MCF 10A (cell line): ENCODE measurements at regions not wholly inside any gene's neighbourhood (a gene's known extent, or its start where the extent isn't known, plus 50 kb on each side); places are given as distances from the start of the nearest gene placed in this dataset.
"Not testable (repeated sequence)": the region's sequence is repeated elsewhere in the genome, so short reads cannot be mapped to it uniquely, and the experiment has no call there.

Source experiments
- BruUV-seq: library from RNA; stranded (reverse); fragments of 400-500 nt; replicated peaks from 2 replicates; lab custom pipeline; 2021; lab: Mats Ljungman, UMichigan
- CTCF ChIA-PET: fragments of 300-600 bp; sonication (Branson Sonifier 250); formaldehyde crosslinking; extraction: SDS; loops from one replicate; lab custom pipeline; 2021; ENCODE audit warnings: antibody characterized with exemption, inconsistent platforms; lab: Yijun Ruan, JAX
- POLR2A ChIA-PET: fragments of 300-600, 350-650 bp; sonication (Branson Sonifier 250); formaldehyde crosslinking; extraction: SDS; loops from one replicate; lab custom pipeline; 2020; ENCODE audit warnings: antibody characterized with exemption, inconsistent platforms; lab: Yijun Ruan, JAX
- DNase-seq: peaks from one replicate; pipeline ENCODE4 v3.0.0-alpha.2; 2018; ENCODE audit not compliant: unreplicated experiment
- H3K27ac Mint-ChIP-seq: one replicate; pipeline ENCODE4 v1.8.0; 2022; ENCODE audit warnings: mild to moderate bottlenecking, low read depth, mixed read lengths; ENCODE audit not compliant: unreplicated experiment
- H3K27me3 Mint-ChIP-seq: one replicate; pipeline ENCODE4 v1.8.0; 2022; ENCODE audit warnings: mixed read lengths; ENCODE audit not compliant: insufficient read depth, unreplicated experiment
- H3K36me3 Mint-ChIP-seq: one replicate; pipeline ENCODE4 v1.8.0; 2022; ENCODE audit warnings: mild to moderate bottlenecking, moderate library complexity, mixed read lengths; ENCODE audit not compliant: insufficient read depth, unreplicated experiment
- H3K4me1 Mint-ChIP-seq: one replicate; pipeline ENCODE4 v1.8.0; 2022; ENCODE audit warnings: mixed read lengths; ENCODE audit not compliant: insufficient read depth, unreplicated experiment
- H3K4me3 Mint-ChIP-seq: one replicate; pipeline ENCODE4 v1.8.0; 2022; ENCODE audit warnings: mild to moderate bottlenecking, moderate library complexity, mixed read lengths; ENCODE audit not compliant: unreplicated experiment
- H3K9me3 Mint-ChIP-seq: one replicate; pipeline ENCODE4 v1.8.0; 2022; ENCODE audit warnings: mixed read lengths; ENCODE audit not compliant: unreplicated experiment
- CTCF ChIP-seq: fragments of 200-600 bp; IDR thresholded peaks from one replicate; pipeline ENCODE4 v1.8.0; 2022; ENCODE audit warnings: antibody characterized with exemption, mild to moderate bottlenecking; ENCODE audit not compliant: unreplicated experiment
- intact Hi-C: fragments of 100-400 bp; cut with micrococcal nuclease; formaldehyde crosslinking; loops from 2 replicates; pipeline ENCODE4 v1.14.1; 2022

- Mint-ChIP-seq H3K27me3 (no peaks in the 10 kb centered on the region), H3K4me3 (no peak overlapping the region), H3K36me3 (no peaks in the 10 kb centered on the region), H3K9me3 (peaks cover 33% of the 10 kb centered on the region), H3K27ac (no peak overlapping the region), H3K4me1 (no peaks in the 10 kb centered on the region)
- no peak for TF ChIP-seq CTCF
- BruUV-seq: no TSS peak
- intact Hi-C loops: no loop called here
- POLR2A ChIA-PET: no interaction called here
- no peak for DNase-seq
- CTCF ChIA-PET: interaction anchor here (0.6 kb wide), 1 partner anchor 695 kb away, joined by 4 read pairs; no protein-coding TSS in a partner anchor
Measured at GRCh38 chr7:68073701-68074100, 1077.1 kb downstream of the TYW1 start.

GRCh38 chr7:68074242-68074641 lies 1077.6 kb downstream of the TYW1 start:
- H3K27ac Mint-ChIP-seq: no peak overlapping the region
- intact Hi-C loops: no loop called here
- no peak for TF ChIP-seq CTCF
- no peak overlapping the region for H3K4me3 Mint-ChIP-seq
- H3K4me1 Mint-ChIP-seq: no peaks in the 10 kb centered on the region
- no TSS peak for BruUV-seq
- no peaks in the 10 kb centered on the region for H3K36me3 Mint-ChIP-seq
- DNase-seq: no peak
- H3K27me3 Mint-ChIP-seq: no peaks in the 10 kb centered on the region
- POLR2A ChIA-PET: interaction anchor here (0.6 kb wide), 1 partner anchor 381 kb away, joined by 3 read pairs; no protein-coding TSS in a partner anchor
- peaks cover 33% of the 10 kb centered on the region for H3K9me3 Mint-ChIP-seq
- CTCF ChIA-PET: interaction anchor here (0.6 kb wide), 1 partner anchor 696 kb away, joined by 4 read pairs; no protein-coding TSS in a partner anchor

- H3K4me3 Mint-ChIP-seq: no peak overlapping the region
- no peaks in the 10 kb centered on the region for H3K36me3 Mint-ChIP-seq
- ChIA-PET CTCF (no interaction called here), POLR2A (no interaction called here)
- no peaks in the 10 kb centered on the region for H3K27me3 Mint-ChIP-seq
- intact Hi-C loops: no loop called here
- no peaks in the 10 kb centered on the region for H3K4me1 Mint-ChIP-seq
- TF ChIP-seq CTCF: no peak
- no peak for DNase-seq
- H3K27ac Mint-ChIP-seq: no peak overlapping the region
- peaks cover 30% of the 10 kb centered on the region for H3K9me3 Mint-ChIP-seq
- no TSS peak for BruUV-seq
Measured at GRCh38 chr7:68078157-68078710, 1081.6 kb downstream of the TYW1 start.

- POLR2A ChIA-PET, H3K36me3 Mint-ChIP-seq: not testable (repeated sequence)
Measured at GRCh38 chr7:68082066-68082960, 1085.7 kb downstream of the TYW1 start.

GRCh38 chr7:68082961-68083657 lies 1086.5 kb downstream of the TYW1 start:
- peaks cover 25% of the 10 kb centered on the region for H3K9me3 Mint-ChIP-seq
- H3K4me3 Mint-ChIP-seq, H3K27ac Mint-ChIP-seq, intact Hi-C loops, H3K36me3 Mint-ChIP-seq, BruUV-seq, CTCF ChIA-PET, H3K4me1 Mint-ChIP-seq, POLR2A ChIA-PET, H3K27me3 Mint-ChIP-seq, DNase-seq: not testable (repeated sequence)

More at GRCh38 chr7:68082066-68082960, 1085.7 kb downstream of the TYW1 start:
- H3K4me1 Mint-ChIP-seq, BruUV-seq, DNase-seq, CTCF ChIA-PET, H3K27me3 Mint-ChIP-seq, H3K4me3 Mint-ChIP-seq, intact Hi-C loops, H3K27ac Mint-ChIP-seq: not testable (repeated sequence)
- H3K9me3 Mint-ChIP-seq: peaks cover 28% of the 10 kb centered on the region
